ENCODE measurements at regions not wholly inside any gene's neighbourhood (a gene's known extent, or its start where the extent isn't known, plus 50 kb on each side); places are given as distances from the start of the nearest gene placed in this dataset.

DNA sequence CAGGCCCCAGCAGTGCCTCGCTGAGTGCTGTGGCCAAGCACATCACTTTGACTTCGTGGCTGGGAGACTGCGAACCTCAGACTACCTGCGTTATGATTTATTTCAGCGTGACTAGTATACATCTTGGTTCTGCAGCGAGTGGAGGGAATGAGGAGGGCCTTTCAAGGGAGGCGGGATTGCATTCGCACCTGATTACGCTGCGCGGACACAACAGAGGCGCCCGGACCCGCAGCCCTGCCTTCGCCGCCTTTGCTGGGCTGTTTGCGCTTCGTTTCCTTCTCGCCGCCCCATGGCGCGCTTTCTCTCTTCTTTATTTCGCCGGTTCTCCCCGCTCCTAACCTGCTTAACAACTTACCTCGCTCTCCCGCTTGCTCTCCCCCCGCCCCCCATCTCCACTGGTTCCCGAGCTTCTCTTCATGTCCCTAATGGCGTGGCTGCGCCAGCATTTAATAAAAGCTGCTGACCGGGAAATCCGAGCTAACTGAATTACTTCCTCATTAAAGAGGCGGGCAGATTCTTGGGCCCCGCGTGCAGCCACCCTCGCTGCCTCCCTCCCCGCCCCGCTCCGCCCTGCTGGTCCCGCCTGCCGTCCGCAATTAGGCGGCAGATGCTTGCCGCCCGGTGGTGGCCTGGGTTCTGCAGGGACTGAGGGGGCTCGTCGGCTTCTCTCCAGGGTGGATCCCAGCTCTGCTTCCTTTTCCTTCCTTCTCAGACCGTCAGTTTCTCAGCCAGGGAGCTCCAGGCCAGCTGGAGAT lies 257.6 kb upstream of the SDK2 start (continued):
- no peak for TF ChIP-seq RXRA (IDR thresholded peaks at IDR 0.05; ENCODE audit: insufficient read depth, low read depth, low read length)
- no peak for TF ChIP-seq TAF7 (optimal IDR thresholded peaks at IDR 0.05; ENCODE audit: borderline replicate concordance, low read depth, low read length)
- no peak for TF ChIP-seq CTBP2 (IDR thresholded peaks at IDR 0.05; ENCODE audit: borderline replicate concordance, insufficient read depth, insufficient read length, low read length)
- no peak for TF ChIP-seq NRF1 (IDR thresholded peaks at IDR 0.05; ENCODE audit: low read depth, low read length)
- TF ChIP-seq, protein P1, sequence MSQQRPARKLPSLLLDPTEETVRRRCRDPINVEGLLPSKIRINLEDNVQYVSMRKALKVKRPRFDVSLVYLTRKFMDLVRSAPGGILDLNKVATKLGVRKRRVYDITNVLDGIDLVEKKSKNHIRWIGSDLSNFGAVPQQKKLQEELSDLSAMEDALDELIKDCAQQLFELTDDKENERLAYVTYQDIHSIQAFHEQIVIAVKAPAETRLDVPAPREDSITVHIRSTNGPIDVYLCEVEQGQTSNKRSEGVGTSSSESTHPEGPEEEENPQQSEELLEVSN (IDR thresholded peaks at IDR 0.05): peak; percentile 91
